Keratinocyte (primary cell): ENCODE measurements at regions not wholly inside any gene's neighbourhood (a gene's known extent, or its start where the extent isn't known, plus 50 kb on each side); places are given as distances from the start of the nearest gene placed in this dataset.

ENCODE experiments used
- DNase-seq: peaks from one replicate; pipeline ENCODE4 v3.0.0-alpha.2; 2011; ENCODE audit warnings: low read depth, missing footprints, low spot score
- FAIRE-seq: peaks from 2 replicates; lab custom pipeline; 2011; peaks lifted over from hg19 to GRCh38; lab: Jason Lieb, UNC
- H2AFZ ChIP-seq: 2 replicates; pipeline ENCODE4 v1.6.0; 2012; ENCODE audit warnings: low read length, control low read depth, inconsistent platforms; ENCODE audit not compliant: control insufficient read depth
- H3K27ac ChIP-seq: 2 replicates; pipeline ENCODE4 v1.5.1; 2011; ENCODE audit warnings: low read length; ENCODE audit not compliant: control insufficient read depth, insufficient read depth
- H3K27me3 ChIP-seq: 3 replicates; pipeline ENCODE4 v1.6.0; 2011; ENCODE audit warnings: low read length; ENCODE audit not compliant: control insufficient read depth, insufficient read depth; ENCODE audit errors: extremely low read depth
- H3K36me3 ChIP-seq, 2 experiments: 2 replicates in 1 of 2; 3 replicates in 1 of 2; pipeline ENCODE4 v1.5.1; 2011; ENCODE audit warnings: low read length in 2 of 2, mild to moderate bottlenecking in 1 of 2; ENCODE audit not compliant: control insufficient read depth in 2 of 2, insufficient read depth in 2 of 2; ENCODE audit errors: extremely low read depth in 1 of 2
- H3K4me1 ChIP-seq: 3 replicates; pipeline ENCODE4 v1.5.1; 2011; ENCODE audit warnings: low read length; ENCODE audit not compliant: control insufficient read depth, insufficient read depth; ENCODE audit errors: extremely low read depth
- H3K4me2 ChIP-seq: 3 replicates; pipeline ENCODE4 v1.6.0; 2011; ENCODE audit warnings: low read depth, low read length; ENCODE audit not compliant: control insufficient read depth, insufficient read depth; ENCODE audit errors: extremely low read depth
- H3K4me3 ChIP-seq, 3 experiments: fragments of 200-600 bp in 1 of 3; sonication (generic) in 1 of 3; 2 replicates in 2 of 3; 3 replicates in 1 of 3; pipeline ENCODE4 v1.5.1; 2011 to 2016; ENCODE audit warnings: low read length in 3 of 3, mild to moderate bottlenecking in 3 of 3, control low read depth in 2 of 3, inconsistent platforms in 1 of 3, low read depth in 1 of 3, mixed read lengths in 1 of 3, mixed run types in 1 of 3, moderate library complexity in 1 of 3; ENCODE audit not compliant: control insufficient read depth in 2 of 3, insufficient read depth in 2 of 3; ENCODE audit errors: extremely low read depth in 1 of 3
- H3K79me2 ChIP-seq: 2 replicates; pipeline ENCODE4 v1.6.0; 2012; ENCODE audit warnings: low read length; ENCODE audit not compliant: control insufficient read depth, insufficient read depth
- H3K9ac ChIP-seq: 3 replicates; pipeline ENCODE4 v1.6.0; 2011; ENCODE audit warnings: low read length; ENCODE audit not compliant: control insufficient read depth, insufficient read depth; ENCODE audit errors: extremely low read depth
- H3K9me1 ChIP-seq: 3 replicates; pipeline ENCODE4 v1.6.0; 2011; ENCODE audit warnings: low read length; ENCODE audit not compliant: control insufficient read depth, insufficient read depth; ENCODE audit errors: extremely low read depth
- H3K9me3 ChIP-seq: 2 replicates; pipeline ENCODE4 v1.5.1; 2012; ENCODE audit warnings: low read depth, low read length; ENCODE audit not compliant: control insufficient read depth
- H4K20me1 ChIP-seq: 3 replicates; pipeline ENCODE4 v1.6.0; 2011; ENCODE audit warnings: low read length; ENCODE audit not compliant: control insufficient read depth, insufficient read depth; ENCODE audit errors: extremely low read depth
- CTCF ChIP-seq, 3 experiments: IDR thresholded peaks in 1 of 3; conservative IDR thresholded peaks in 1 of 3; optimal IDR thresholded peaks in 1 of 3; 2 replicates in 2 of 3; 3 replicates in 1 of 3; pipeline versions ENCODE3 to v1.5.1; 2011; ENCODE audit warnings: low read length in 3 of 3, mild to moderate bottlenecking in 3 of 3, moderate library complexity in 2 of 3, control low read depth in 1 of 3, inconsistent platforms in 1 of 3; ENCODE audit not compliant: insufficient read depth in 2 of 3; ENCODE audit errors: extremely low read depth in 1 of 3
- EZH2 ChIP-seq: IDR thresholded peaks from one replicate; pipeline ENCODE4 v1.6.1; 2012; ENCODE audit warnings: inconsistent platforms, mild to moderate bottlenecking, low read length, moderate library complexity
- dilution Hi-C: fragments of 300-500 bp; cut with MboI; formaldehyde crosslinking; loops from one replicate; pipeline ENCODE4 v1.7.0; 2020; ENCODE audit warnings: low sequenced_read_pairs; ENCODE audit not compliant: extremely low pct_ligation_motif_present

GRCh38 chr11:37076866-37077265 is 478.8 kb upstream of the RAG2 start:
- Histone ChIP-seq H3K4me2 (no peak overlapping the region), H3K9me1 (no peaks in the 10 kb centered on the region), H3K4me1 (no peaks in the 10 kb centered on the region), H3K9me3 (no peaks in the 10 kb centered on the region), H3K36me3 (no peaks in the 10 kb centered on the region), H3K4me3 (no peak overlapping the region), H3K9ac (no peak overlapping the region), H3K27ac (no peak overlapping the region), H3K79me2 (no peaks in the 10 kb centered on the region), H4K20me1 (no peaks in the 10 kb centered on the region), H2AFZ (no peak overlapping the region), H3K27me3 (no peaks in the 10 kb centered on the region)
- no peak for TF ChIP-seq EZH2
- no peak for TF ChIP-seq CTCF (optimal IDR thresholded peaks at IDR 0.05 in 1 of 3, IDR thresholded peaks at IDR 0.05 in 1 of 3, conservative IDR thresholded peaks at IDR 0.05 in 1 of 3; ENCODE audit: extremely low read depth in 1 of 3, insufficient read depth in 2 of 3, low read length in 3 of 3)
- DNase-seq = no peak
- FAIRE-seq = no peak
- dilution Hi-C loops = no loop called here

- H3K9ac ChIP-seq = no peak overlapping the region
- no peaks in the 10 kb centered on the region for H3K4me1 ChIP-seq
- no peak overlapping the region for H3K27ac ChIP-seq
- no peak overlapping the region for H3K4me2 ChIP-seq
- no peak for FAIRE-seq
- H3K9me3 ChIP-seq = no peaks in the 10 kb centered on the region
- DNase-seq = no peak
- TF ChIP-seq CTCF (optimal IDR thresholded peaks at IDR 0.05 in 1 of 3, IDR thresholded peaks at IDR 0.05 in 1 of 3, conservative IDR thresholded peaks at IDR 0.05 in 1 of 3; ENCODE audit: extremely low read depth in 1 of 3, insufficient read depth in 2 of 3, low read length in 3 of 3) = no peak
- H4K20me1 ChIP-seq = no peaks in the 10 kb centered on the region
- no peak overlapping the region for H2AFZ ChIP-seq
- dilution Hi-C loops = no loop called here
- H3K79me2 ChIP-seq = no peaks in the 10 kb centered on the region
- H3K4me3 ChIP-seq = no peak overlapping the region
- H3K27me3 ChIP-seq = no peaks in the 10 kb centered on the region
- no peaks in the 10 kb centered on the region for H3K9me1 ChIP-seq
- H3K36me3 ChIP-seq = no peaks in the 10 kb centered on the region
Measured at GRCh38 chr11:37072538-37073055, 474.6 kb upstream of the RAG2 start.
